HCT116 (cell line): ENCODE measurements at regions not wholly inside any gene's neighbourhood (a gene's known extent, or its start where the extent isn't known, plus 50 kb on each side); places are given as distances from the start of the nearest gene placed in this dataset.

Experiments
- ATAC-seq: fragments of 200-7000 bp; cut with Tn5 transposase; 2 replicates; pipeline ENCODE4 v1.9.1; 2020; ENCODE audit warnings: mild to moderate bottlenecking, moderate library complexity
- BruUV-seq: library from RNA; stranded (reverse); fragments of 400-500 nt; replicated peaks from 2 replicates; lab custom pipeline; 2021; lab: Mats Ljungman, UMichigan
- CTCF ChIA-PET: fragments of 300-600 bp; sonication (Branson Sonifier 250); formaldehyde crosslinking; loops from one replicate; lab custom pipeline; 2021; ENCODE audit warnings: antibody characterized with exemption; lab: Charles Lee
- POLR2A ChIA-PET: fragments of 300-600, 350-600 bp; sonication (Branson Sonifier 250); formaldehyde crosslinking; loops from one replicate; lab custom pipeline; 2021; ENCODE audit warnings: antibody characterized with exemption; lab: Charles Lee
- RAD21 ChIA-PET, 2 experiments: fragments of 300-600 bp; sonication (Branson Sonifier 250); formaldehyde crosslinking; loops; one replicate each; lab custom pipeline; 2023; ENCODE audit warnings: low total read pairs in 2 of 2; ENCODE audit not compliant: uncharacterized antibody in 2 of 2, unreplicated experiment in 2 of 2, low non-redundant PET in 1 of 2; lab: Charles Lee
- DNase-seq: peaks from one replicate; pipeline ENCODE4 v3.0.0-alpha.2; 2010; ENCODE audit warnings: low read depth, low spot score
- H2AFZ ChIP-seq: fragments of 200-600 bp; shearing (Covaris generic), sonication (generic); 2 replicates; pipeline ENCODE4 v1.6.1; 2017; ENCODE audit warnings: low read depth, mixed run types, mixed read lengths, antibody characterized with exemption, low read length; ENCODE audit not compliant: poor library complexity, severe bottlenecking
- H3K27ac ChIP-seq: 2 replicates; pipeline ENCODE4 v1.5.1; 2012; ENCODE audit warnings: low read depth, low read length
- H3K27me3 ChIP-seq: fragments of 200-600 bp; sonication (generic); 2 replicates; pipeline ENCODE4 v1.6.1; 2016; ENCODE audit warnings: mixed run types, low read length, mixed read lengths; ENCODE audit not compliant: insufficient read depth
- H3K36me3 ChIP-seq, 2 experiments: fragments of 200-500 bp in 1 of 2; fragments of 200-600 bp in 1 of 2; sonication (Bioruptor generic) in 1 of 2; sonication (generic) in 1 of 2; 2 replicates each; pipeline versions ENCODE4 v1.5.1 to v1.6.1; 2014 to 2016; ENCODE audit warnings: low read length in 2 of 2, inconsistent platforms in 1 of 2, mixed read lengths in 1 of 2, mixed run types in 1 of 2; ENCODE audit not compliant: insufficient read depth in 2 of 2, control insufficient read depth in 1 of 2
- H3K4me1 ChIP-seq, 2 experiments: fragments of 200-600 bp in 1 of 2; sonication (generic) in 1 of 2; 2 replicates each; pipeline versions ENCODE4 v1.5.1 to v1.6.1; 2012 to 2017; ENCODE audit warnings: low read length in 2 of 2, inconsistent platforms in 1 of 2, mild to moderate bottlenecking in 1 of 2, mixed read lengths in 1 of 2, mixed run types in 1 of 2, moderate library complexity in 1 of 2; ENCODE audit not compliant: insufficient read depth in 2 of 2, control insufficient read depth in 1 of 2
- H3K4me2 ChIP-seq: fragments of 200-600 bp; sonication (generic); 2 replicates; pipeline ENCODE4 v1.6.1; 2017; ENCODE audit warnings: mixed run types, low read length, mixed read lengths
- H3K4me3 ChIP-seq, 2 experiments: fragments of 200-600 bp in 1 of 2; sonication (generic) in 1 of 2; replicated peaks in 1 of 2; 2 replicates each; pipeline ENCODE4 v1.5.1; 2011 to 2016; ENCODE audit warnings: low read length in 2 of 2, control low read depth in 1 of 2, low read depth in 1 of 2, mild to moderate bottlenecking in 1 of 2, mixed read lengths in 1 of 2, mixed run types in 1 of 2
- H3K79me2 ChIP-seq: fragments of 200-600 bp; sonication (generic); 2 replicates; pipeline ENCODE4 v1.6.1; 2017; ENCODE audit warnings: mild to moderate bottlenecking, mixed run types, low read length, moderate library complexity, mixed read lengths; ENCODE audit not compliant: insufficient read depth
- H3K9ac ChIP-seq: fragments of 200-600 bp; sonication (generic); 2 replicates; pipeline ENCODE4 v1.6.1; 2016; ENCODE audit warnings: low read length, mixed read lengths
- H3K9me2 ChIP-seq: fragments of 200-600 bp; sonication (generic), shearing (Covaris generic); 2 replicates; pipeline ENCODE4 v1.6.1; 2017; ENCODE audit warnings: mixed run types, mild to moderate bottlenecking, moderate library complexity; ENCODE audit not compliant: insufficient read depth
- H3K9me3 ChIP-seq, 2 experiments: fragments of 200-500 bp in 1 of 2; fragments of 200-600 bp in 1 of 2; sonication (Bioruptor generic) in 1 of 2; sonication (generic) in 1 of 2; 2 replicates each; pipeline ENCODE4 v1.6.1; 2014 to 2017; ENCODE audit warnings: low read length in 2 of 2, mixed read lengths in 2 of 2, inconsistent platforms in 1 of 2, low read depth in 1 of 2, mild to moderate bottlenecking in 1 of 2, mixed run types in 1 of 2, moderate library complexity in 1 of 2; ENCODE audit not compliant: control insufficient read depth in 1 of 2, insufficient read depth in 1 of 2
- H4K20me1 ChIP-seq: fragments of 200-600 bp; sonication (generic), shearing (Covaris generic); 2 replicates; pipeline ENCODE4 v1.6.1; 2017; ENCODE audit warnings: mixed run types, mild to moderate bottlenecking, moderate library complexity; ENCODE audit not compliant: insufficient read depth
- CBX3 ChIP-seq: IDR thresholded peaks from 2 replicates; pipeline ENCODE4 v1.6.1; 2012; ENCODE audit warnings: low read depth
- ELF1 ChIP-seq: IDR thresholded peaks from 2 replicates; pipeline ENCODE4 v1.6.1; 2012; ENCODE audit warnings: low read depth, borderline replicate concordance
- EZH2 ChIP-seq: fragments of 200-600 bp; sonication (generic); IDR thresholded peaks from 2 replicates; pipeline ENCODE4 v1.6.1; 2017; ENCODE audit warnings: antibody characterized with exemption, mixed run types
- EZH2phosphoT487 ChIP-seq: fragments of 200-600 bp; IDR thresholded peaks from 2 replicates; pipeline ENCODE4 v1.6.1; 2018; ENCODE audit warnings: antibody characterized with exemption, borderline replicate concordance
- FOSL1 ChIP-seq: IDR thresholded peaks from 2 replicates; pipeline ENCODE4 v1.6.1; 2012; ENCODE audit warnings: low read depth
- POLR2A ChIP-seq: IDR thresholded peaks from 2 replicates; pipeline ENCODE4 v1.7.0; 2011; ENCODE audit warnings: borderline replicate concordance; ENCODE audit not compliant: insufficient read depth, insufficient read length; ENCODE audit errors: extremely low read depth
- SIN3A ChIP-seq: IDR thresholded peaks from 2 replicates; pipeline ENCODE4 v1.6.1; 2012; ENCODE audit warnings: low read depth
- SRF ChIP-seq: IDR thresholded peaks from 2 replicates; pipeline ENCODE4 v1.6.1; 2012; ENCODE audit warnings: low read depth
- TCF7L2 ChIP-seq: IDR thresholded peaks from 2 replicates; pipeline ENCODE4 v1.7.0; 2011; ENCODE audit warnings: borderline replicate concordance, inconsistent platforms; ENCODE audit not compliant: insufficient read depth, insufficient read length; ENCODE audit errors: extremely low read depth
- YY1 ChIP-seq: IDR thresholded peaks from 2 replicates; pipeline ENCODE4 v1.6.1; 2011; ENCODE audit warnings: low read length, low read depth, moderate library complexity, mild to moderate bottlenecking; ENCODE audit not compliant: insufficient replicate concordance; ENCODE audit errors: extremely low read depth
- ZFX ChIP-seq: fragments of 450-650 bp; IDR thresholded peaks from 2 replicates; pipeline ENCODE4 v1.6.1; 2017
- ZNF274 ChIP-seq: fragments of 200-500 bp; sonication (Bioruptor generic); IDR thresholded peaks from 2 replicates; pipeline ENCODE4 v1.6.1; 2014; ENCODE audit warnings: mild to moderate bottlenecking, low read depth, low read length, inconsistent platforms
- intact Hi-C: fragments of 100-400 bp; cut with micrococcal nuclease; formaldehyde crosslinking; loops from 2 replicates; pipeline ENCODE4 v1.10.0; 2022
- TF ChIP-seq, protein P1 (sequence below), 3 experiments: fragments of 200-600 bp in 1 of 3; sonication (generic) in 1 of 3; IDR thresholded peaks in 2 of 3; conservative IDR thresholded peaks in 1 of 3; 2 replicates each; pipeline ENCODE4 v1.5.1; 2012 to 2017; ENCODE audit warnings: low read depth in 2 of 3, low read length in 2 of 3, antibody characterized with exemption in 1 of 3, borderline replicate concordance in 1 of 3, control low read depth in 1 of 3, mild to moderate bottlenecking in 1 of 3, mixed read lengths in 1 of 3, mixed run types in 1 of 3, moderate library complexity in 1 of 3; ENCODE audit not compliant: insufficient read depth in 1 of 3
- TF ChIP-seq, protein P2 (sequence below): IDR thresholded peaks from 2 replicates; pipeline ENCODE4 v1.6.1; 2012
- TF ChIP-seq, protein P3 (sequence below): IDR thresholded peaks from 2 replicates; pipeline ENCODE4 v1.6.1; 2012
- TF ChIP-seq, protein P4 (sequence below): IDR thresholded peaks from 2 replicates; pipeline ENCODE4 v1.6.1; 2012; ENCODE audit warnings: low read depth

DNA sequence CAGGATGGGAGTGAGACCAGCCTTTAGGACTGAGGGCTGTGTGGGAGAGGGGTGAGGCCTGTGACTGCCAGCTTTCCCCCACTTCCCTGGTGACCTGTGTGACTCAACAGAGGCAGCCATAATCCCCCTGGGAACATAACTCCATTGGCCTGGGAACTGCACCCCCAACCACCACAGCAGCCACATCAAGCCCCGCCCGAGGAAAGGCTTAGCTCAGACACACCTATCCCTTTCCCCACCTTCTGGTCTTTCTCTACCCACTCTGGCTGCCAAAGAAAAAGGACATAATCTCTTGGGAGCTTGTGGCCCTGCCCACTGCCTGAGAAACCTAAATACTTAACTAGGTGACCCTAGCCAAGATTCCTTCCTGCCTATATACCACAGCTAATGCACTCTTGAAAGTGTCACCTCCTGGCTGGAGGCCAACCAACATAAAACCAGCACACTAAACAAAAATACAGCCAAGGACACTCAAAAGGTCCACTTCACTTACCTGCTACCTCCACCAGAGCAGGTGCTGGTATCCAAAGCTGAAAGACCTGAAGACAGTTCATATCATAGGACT, 406.6 kb upstream of the CAMK1G start (continued):
- TF ChIP-seq, protein P1, sequence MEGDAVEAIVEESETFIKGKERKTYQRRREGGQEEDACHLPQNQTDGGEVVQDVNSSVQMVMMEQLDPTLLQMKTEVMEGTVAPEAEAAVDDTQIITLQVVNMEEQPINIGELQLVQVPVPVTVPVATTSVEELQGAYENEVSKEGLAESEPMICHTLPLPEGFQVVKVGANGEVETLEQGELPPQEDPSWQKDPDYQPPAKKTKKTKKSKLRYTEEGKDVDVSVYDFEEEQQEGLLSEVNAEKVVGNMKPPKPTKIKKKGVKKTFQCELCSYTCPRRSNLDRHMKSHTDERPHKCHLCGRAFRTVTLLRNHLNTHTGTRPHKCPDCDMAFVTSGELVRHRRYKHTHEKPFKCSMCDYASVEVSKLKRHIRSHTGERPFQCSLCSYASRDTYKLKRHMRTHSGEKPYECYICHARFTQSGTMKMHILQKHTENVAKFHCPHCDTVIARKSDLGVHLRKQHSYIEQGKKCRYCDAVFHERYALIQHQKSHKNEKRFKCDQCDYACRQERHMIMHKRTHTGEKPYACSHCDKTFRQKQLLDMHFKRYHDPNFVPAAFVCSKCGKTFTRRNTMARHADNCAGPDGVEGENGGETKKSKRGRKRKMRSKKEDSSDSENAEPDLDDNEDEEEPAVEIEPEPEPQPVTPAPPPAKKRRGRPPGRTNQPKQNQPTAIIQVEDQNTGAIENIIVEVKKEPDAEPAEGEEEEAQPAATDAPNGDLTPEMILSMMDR (IDR thresholded peaks at IDR 0.05 in 2 of 3, conservative IDR thresholded peaks at IDR 0.05 in 1 of 3; ENCODE audit: borderline replicate concordance in 1 of 3, insufficient read depth in 1 of 3, low read depth in 2 of 3, low read length in 2 of 3) = no peak
- TF ChIP-seq POLR2A (no peak), YY1 (no peak)
- TF ChIP-seq, protein P2, sequence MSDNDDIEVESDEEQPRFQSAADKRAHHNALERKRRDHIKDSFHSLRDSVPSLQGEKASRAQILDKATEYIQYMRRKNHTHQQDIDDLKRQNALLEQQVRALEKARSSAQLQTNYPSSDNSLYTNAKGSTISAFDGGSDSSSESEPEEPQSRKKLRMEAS = no peak

DNA sequence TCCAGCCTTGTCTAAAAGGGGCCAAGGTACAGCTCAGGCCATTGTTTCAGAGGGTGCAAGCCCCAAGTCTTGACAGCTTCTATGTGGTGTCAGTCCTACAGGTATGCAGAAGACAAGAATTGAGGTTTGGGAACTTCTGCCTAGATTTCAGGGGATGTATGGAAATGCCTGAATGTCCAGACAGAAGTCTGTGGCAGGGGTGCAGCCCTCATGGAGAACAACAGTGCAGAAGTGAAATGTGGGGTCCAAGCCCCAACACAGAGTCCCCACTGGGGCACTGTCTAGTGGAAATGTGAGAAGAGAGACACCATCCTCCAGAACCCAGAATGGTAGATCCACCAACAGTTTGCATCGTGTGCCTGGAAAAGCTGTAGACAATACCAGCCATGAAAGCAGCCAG, 400.3 kb upstream of the CAMK1G start:
- H3K9me3 ChIP-seq = no peaks in the 10 kb centered on the region
- no peak for ATAC-seq
- H2AFZ ChIP-seq = no peak overlapping the region
- RAD21 ChIA-PET = no interaction called here
- no peaks in the 10 kb centered on the region for H3K27me3 ChIP-seq
- intact Hi-C loops = no loop called here
- no peak overlapping the region for H3K9ac ChIP-seq
- TF ChIP-seq ELF1 = no peak
- TF ChIP-seq ZNF274 = no peak
- TF ChIP-seq, protein P3, sequence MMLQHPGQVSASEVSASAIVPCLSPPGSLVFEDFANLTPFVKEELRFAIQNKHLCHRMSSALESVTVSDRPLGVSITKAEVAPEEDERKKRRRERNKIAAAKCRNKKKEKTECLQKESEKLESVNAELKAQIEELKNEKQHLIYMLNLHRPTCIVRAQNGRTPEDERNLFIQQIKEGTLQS = no peak
- TF ChIP-seq FOSL1 = no peak
- no peak for TF ChIP-seq POLR2A
- TF ChIP-seq YY1 = no peak
- TF ChIP-seq EZH2 = no peak
- TF ChIP-seq, protein P1 (IDR thresholded peaks at IDR 0.05 in 2 of 3, conservative IDR thresholded peaks at IDR 0.05 in 1 of 3; ENCODE audit: borderline replicate concordance in 1 of 3, insufficient read depth in 1 of 3, low read depth in 2 of 3, low read length in 2 of 3) = no peak
- no peak for TF ChIP-seq TCF7L2
- TF ChIP-seq, protein P4, sequence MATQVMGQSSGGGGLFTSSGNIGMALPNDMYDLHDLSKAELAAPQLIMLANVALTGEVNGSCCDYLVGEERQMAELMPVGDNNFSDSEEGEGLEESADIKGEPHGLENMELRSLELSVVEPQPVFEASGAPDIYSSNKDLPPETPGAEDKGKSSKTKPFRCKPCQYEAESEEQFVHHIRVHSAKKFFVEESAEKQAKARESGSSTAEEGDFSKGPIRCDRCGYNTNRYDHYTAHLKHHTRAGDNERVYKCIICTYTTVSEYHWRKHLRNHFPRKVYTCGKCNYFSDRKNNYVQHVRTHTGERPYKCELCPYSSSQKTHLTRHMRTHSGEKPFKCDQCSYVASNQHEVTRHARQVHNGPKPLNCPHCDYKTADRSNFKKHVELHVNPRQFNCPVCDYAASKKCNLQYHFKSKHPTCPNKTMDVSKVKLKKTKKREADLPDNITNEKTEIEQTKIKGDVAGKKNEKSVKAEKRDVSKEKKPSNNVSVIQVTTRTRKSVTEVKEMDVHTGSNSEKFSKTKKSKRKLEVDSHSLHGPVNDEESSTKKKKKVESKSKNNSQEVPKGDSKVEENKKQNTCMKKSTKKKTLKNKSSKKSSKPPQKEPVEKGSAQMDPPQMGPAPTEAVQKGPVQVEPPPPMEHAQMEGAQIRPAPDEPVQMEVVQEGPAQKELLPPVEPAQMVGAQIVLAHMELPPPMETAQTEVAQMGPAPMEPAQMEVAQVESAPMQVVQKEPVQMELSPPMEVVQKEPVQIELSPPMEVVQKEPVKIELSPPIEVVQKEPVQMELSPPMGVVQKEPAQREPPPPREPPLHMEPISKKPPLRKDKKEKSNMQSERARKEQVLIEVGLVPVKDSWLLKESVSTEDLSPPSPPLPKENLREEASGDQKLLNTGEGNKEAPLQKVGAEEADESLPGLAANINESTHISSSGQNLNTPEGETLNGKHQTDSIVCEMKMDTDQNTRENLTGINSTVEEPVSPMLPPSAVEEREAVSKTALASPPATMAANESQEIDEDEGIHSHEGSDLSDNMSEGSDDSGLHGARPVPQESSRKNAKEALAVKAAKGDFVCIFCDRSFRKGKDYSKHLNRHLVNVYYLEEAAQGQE = no peak
- no peak for TF ChIP-seq SRF
- TF ChIP-seq SIN3A = no peak
- TF ChIP-seq ZFX = no peak
- no peak for TF ChIP-seq CBX3
- TF ChIP-seq EZH2phosphoT487 = no peak
- TF ChIP-seq, all 23 proteins: peak for 0
- Histone ChIP-seq H4K20me1 (no peaks in the 10 kb centered on the region), H3K79me2 (no peaks in the 10 kb centered on the region), H3K4me3 (no peak overlapping the region), H3K4me2 (no peak overlapping the region), H3K36me3 (no peaks in the 10 kb centered on the region), H3K27ac (no peak overlapping the region), H3K9me2 (no peaks in the 10 kb centered on the region), H3K4me1 (no peaks in the 10 kb centered on the region)
- ChIA-PET CTCF (no interaction called here), POLR2A (no interaction called here)
- DNase-seq = no peak
- no TSS peak for BruUV-seq
